DND-41 (cell line): ENCODE measurements at regions not wholly inside any gene's neighbourhood (a gene's known extent, or its start where the extent isn't known, plus 50 kb on each side); places are given as distances from the start of the nearest gene placed in this dataset.

Experiments used
- ATAC-seq: fragments of 200-7000 bp; cut with Tn5 transposase; 3 replicates; pipeline ENCODE4 v1.9.1; 2021; ENCODE audit warnings: low read depth; ENCODE audit not compliant: insufficient read depth
- DNase-seq: peaks from one replicate; pipeline ENCODE4 v3.0.0-alpha.2; 2020
- H2AFZ ChIP-seq: 2 replicates; pipeline ENCODE4 v1.6.0; 2012; ENCODE audit warnings: low read depth, low read length
- H3K27ac ChIP-seq: 2 replicates; pipeline ENCODE4 v1.5.1; 2012; ENCODE audit warnings: low read length, inconsistent platforms
- H3K27me3 ChIP-seq: fragments of 200-600 bp; sonication (generic); 2 replicates; pipeline ENCODE4 v1.6.0; 2012; ENCODE audit warnings: low read length, mild to moderate bottlenecking, inconsistent platforms; ENCODE audit not compliant: insufficient read depth, poor library complexity
- H3K36me3 ChIP-seq: 2 replicates; pipeline ENCODE4 v1.5.1; 2012; ENCODE audit warnings: low read length, inconsistent platforms; ENCODE audit not compliant: insufficient read depth
- H3K4me1 ChIP-seq: 2 replicates; pipeline ENCODE4 v1.5.1; 2012; ENCODE audit warnings: mild to moderate bottlenecking, low read length; ENCODE audit not compliant: insufficient read depth
- H3K4me2 ChIP-seq: 2 replicates; pipeline ENCODE4 v1.6.0; 2012; ENCODE audit warnings: mild to moderate bottlenecking, moderate library complexity, low read length, inconsistent platforms; ENCODE audit not compliant: insufficient read depth
- H3K4me3 ChIP-seq, 2 experiments: fragments of 200-600 bp in 1 of 2; shearing (Covaris generic) in 1 of 2; 2 replicates each; pipeline ENCODE4 v1.5.1; 2012 to 2016; ENCODE audit warnings: inconsistent platforms in 2 of 2, low read length in 2 of 2, mild to moderate bottlenecking in 2 of 2, low read depth in 1 of 2, moderate library complexity in 1 of 2
- H3K79me2 ChIP-seq: 2 replicates; pipeline ENCODE4 v1.6.0; 2012; ENCODE audit warnings: low read length, inconsistent platforms; ENCODE audit not compliant: insufficient read depth
- H3K9ac ChIP-seq: 2 replicates; pipeline ENCODE4 v1.6.0; 2012; ENCODE audit warnings: low read depth, mild to moderate bottlenecking, inconsistent platforms, low read length, moderate library complexity
- H3K9me3 ChIP-seq: 2 replicates; pipeline ENCODE4 v1.5.1; 2012; ENCODE audit warnings: low read length, moderate library complexity, mild to moderate bottlenecking, inconsistent platforms; ENCODE audit not compliant: insufficient read depth, severe bottlenecking
- H4K20me1 ChIP-seq: 2 replicates; pipeline ENCODE4 v1.6.0; 2012; ENCODE audit warnings: low read length; ENCODE audit not compliant: insufficient read depth
- CTCF ChIP-seq: IDR thresholded peaks from 2 replicates; pipeline ENCODE4 v1.5.1; 2012; ENCODE audit warnings: borderline replicate concordance, low read length, moderate library complexity, mild to moderate bottlenecking; ENCODE audit not compliant: poor library complexity, severe bottlenecking; ENCODE audit errors: extremely low read depth
- EZH2 ChIP-seq: IDR thresholded peaks from 3 replicates; pipeline ENCODE4 v1.6.1; 2012; ENCODE audit warnings: borderline replicate concordance, low read depth, mild to moderate bottlenecking, moderate library complexity, low read length, inconsistent platforms; ENCODE audit not compliant: severe bottlenecking

- Histone ChIP-seq H4K20me1 (no peaks in the 10 kb centered on the region), H3K27me3 (peaks cover 6% of the 10 kb centered on the region), H2AFZ (no peak overlapping the region), H3K9me3 (no peaks in the 10 kb centered on the region), H3K4me3 (no peak overlapping the region), H3K9ac (no peak overlapping the region), H3K79me2 (no peaks in the 10 kb centered on the region), H3K4me1 (no peaks in the 10 kb centered on the region), H3K4me2 (no peak overlapping the region), H3K36me3 (no peaks in the 10 kb centered on the region), H3K27ac (no peak overlapping the region)
- no peak for DNase-seq
- ATAC-seq: no peak
- TF ChIP-seq EZH2: no peak
Observed at GRCh38 chr16:75931043-75931442, 204.8 kb upstream of the CPHXL start.

GRCh38 chr16:75931970-75932369 is 205.7 kb upstream of the CPHXL start:
- H4K20me1 ChIP-seq: no peaks in the 10 kb centered on the region
- H2AFZ ChIP-seq: no peak overlapping the region
- no peak overlapping the region for H3K4me2 ChIP-seq
- no peak for TF ChIP-seq CTCF
- TF ChIP-seq EZH2: no peak
- H3K79me2 ChIP-seq: no peaks in the 10 kb centered on the region
- no peaks in the 10 kb centered on the region for H3K9me3 ChIP-seq
- no peaks in the 10 kb centered on the region for H3K36me3 ChIP-seq
- H3K4me1 ChIP-seq: no peaks in the 10 kb centered on the region
- H3K27me3 ChIP-seq: peaks cover 6% of the 10 kb centered on the region
- DNase-seq: no peak
- no peak for ATAC-seq
- no peak overlapping the region for H3K4me3 ChIP-seq
- H3K9ac ChIP-seq: no peak overlapping the region
- H3K27ac ChIP-seq: no peak overlapping the region

GRCh38 chr16:75938818-75939217 is 212.5 kb upstream of the CPHXL start:
- no peak for DNase-seq
- H2AFZ ChIP-seq: no peak overlapping the region
- H3K27me3 ChIP-seq: peaks cover 2% of the 10 kb centered on the region
- no peak overlapping the region for H3K4me2 ChIP-seq
- ATAC-seq: no peak
- no peak overlapping the region for H3K27ac ChIP-seq
- no peaks in the 10 kb centered on the region for H3K79me2 ChIP-seq
- H3K9ac ChIP-seq: no peak overlapping the region
- H4K20me1 ChIP-seq: no peaks in the 10 kb centered on the region
- no peaks in the 10 kb centered on the region for H3K9me3 ChIP-seq
- no peaks in the 10 kb centered on the region for H3K4me1 ChIP-seq
- no peaks in the 10 kb centered on the region for H3K36me3 ChIP-seq
- no peak overlapping the region for H3K4me3 ChIP-seq
- TF ChIP-seq CTCF (no peak), EZH2 (no peak)

GRCh38 chr16:75942351-75942750 is 216.1 kb upstream of the CPHXL start:
- Histone ChIP-seq H3K4me2 (no peak overlapping the region), H4K20me1 (no peaks in the 10 kb centered on the region), H3K4me1 (no peaks in the 10 kb centered on the region), H2AFZ (no peak overlapping the region), H3K27me3 (no peaks in the 10 kb centered on the region), H3K9me3 (no peaks in the 10 kb centered on the region), H3K4me3 (no peak overlapping the region), H3K9ac (no peak overlapping the region), H3K36me3 (no peaks in the 10 kb centered on the region), H3K27ac (no peak overlapping the region), H3K79me2 (no peaks in the 10 kb centered on the region)
- ATAC-seq (no peak), DNase-seq (no peak)
- no peak for TF ChIP-seq CTCF
- no peak for TF ChIP-seq EZH2
